H1 (cell line): ENCODE measurements at regions not wholly inside any gene's neighbourhood (a gene's known extent, or its start where the extent isn't known, plus 50 kb on each side); places are given as distances from the start of the nearest gene placed in this dataset.
A peak's percentile ranks its signal among the peaks of the same experiment; 100 is the strongest.

Source experiments
- CTCF ChIA-PET: fragments of 300-600 bp; sonication (Branson Sonifier 250); formaldehyde crosslinking; loops from one replicate; lab custom pipeline; 2021; ENCODE audit not compliant: partially characterized antibody; lab: Charles Lee
- POLR2A ChIA-PET: fragments of 300-600 bp; sonication (Branson Sonifier 250); formaldehyde crosslinking; loops from one replicate; lab custom pipeline; 2021; ENCODE audit warnings: inconsistent platforms; ENCODE audit not compliant: partially characterized antibody; lab: Charles Lee
- DNase-seq, 2 experiments: peaks; one replicate each; pipeline versions ENCODE4 v3.0.0 to v3.0.0-alpha.2; 2010 to 2022; ENCODE audit warnings: low spot score in 2 of 2, low read depth in 1 of 2, mixed read lengths in 1 of 2
- FAIRE-seq: peaks from 2 replicates; lab custom pipeline; 2011; peaks lifted over from hg19 to GRCh38; lab: Jason Lieb, UNC
- H2AFZ ChIP-seq: 2 replicates; pipeline ENCODE4 v1.8.1; 2012; ENCODE audit warnings: low read length, inconsistent platforms
- H2AK5ac ChIP-seq: 2 replicates; pipeline ENCODE4 v1.6.1; 2013; ENCODE audit warnings: low read depth, low read length
- H2BK120ac ChIP-seq: replicated peaks from 2 replicates; pipeline ENCODE3; 2013; ENCODE audit warnings: low read depth, low read length, inconsistent platforms
- H2BK12ac ChIP-seq: 2 replicates; pipeline ENCODE4 v1.6.1; 2013; ENCODE audit warnings: low read depth, low read length
- H2BK15ac ChIP-seq: 2 replicates; pipeline ENCODE4 v1.6.1; 2013; ENCODE audit warnings: low read length
- H2BK20ac ChIP-seq: 2 replicates; pipeline ENCODE4 v1.6.1; 2013; ENCODE audit warnings: low read length
- H2BK5ac ChIP-seq: 2 replicates; pipeline ENCODE4 v1.6.1; 2013; ENCODE audit warnings: low read depth, low read length
- H3K14ac ChIP-seq: 2 replicates; pipeline ENCODE4 v1.6.1; 2013; ENCODE audit warnings: inconsistent platforms; ENCODE audit not compliant: insufficient read length
- H3K18ac ChIP-seq: 2 replicates; pipeline ENCODE4 v1.6.1; 2013; ENCODE audit warnings: low read length; ENCODE audit errors: extremely low read depth
- H3K23ac ChIP-seq: 2 replicates; pipeline ENCODE4 v1.6.1; 2013; ENCODE audit warnings: inconsistent platforms; ENCODE audit not compliant: insufficient read length
- H3K23me2 ChIP-seq: 2 replicates; pipeline ENCODE4 v1.6.1; 2013; ENCODE audit warnings: low read depth, low read length
- H3K27ac ChIP-seq: 2 replicates; pipeline ENCODE4 v1.6.1; 2011; ENCODE audit warnings: low read depth, low read length, inconsistent platforms
- H3K27me3 ChIP-seq, 4 experiments: replicated peaks in 1 of 4; 1 replicate in 1 of 4; 2 replicates in 3 of 4; pipeline versions ENCODE4 v1.6.1 to v1.8.1; 2011 to 2013; ENCODE audit warnings: low read length in 3 of 4, mild to moderate bottlenecking in 3 of 4, inconsistent platforms in 2 of 4, mixed read lengths in 2 of 4, moderate library complexity in 1 of 4; ENCODE audit not compliant: control insufficient read depth in 3 of 4, insufficient read depth in 3 of 4; ENCODE audit errors: extremely low read depth in 1 of 4
- H3K36me3 ChIP-seq, 4 experiments: 2 replicates each; pipeline versions ENCODE4 v1.6.1 to v1.8.1; 2011 to 2013; ENCODE audit warnings: mild to moderate bottlenecking in 4 of 4, low read length in 3 of 4, moderate library complexity in 2 of 4, control low read depth in 1 of 4, inconsistent platforms in 1 of 4; ENCODE audit not compliant: insufficient read depth in 4 of 4, control insufficient read depth in 2 of 4
- H3K4ac ChIP-seq: replicated peaks from 2 replicates; pipeline ENCODE3; 2013; ENCODE audit warnings: low read length, low read depth, mixed read lengths, inconsistent platforms; ENCODE audit not compliant: insufficient read length
- H3K4me1 ChIP-seq, 4 experiments: replicated peaks in 1 of 4; 1 replicate in 1 of 4; 2 replicates in 3 of 4; pipeline versions ENCODE4 v1.6.1 to v1.8.1; 2011 to 2013; ENCODE audit warnings: low read length in 3 of 4, inconsistent platforms in 2 of 4, mixed read lengths in 1 of 4; ENCODE audit not compliant: insufficient read depth in 4 of 4, control insufficient read depth in 3 of 4
- H3K4me2 ChIP-seq, 2 experiments: 2 replicates each; pipeline versions ENCODE4 v1.6.1 to v1.8.1; 2011 to 2013; ENCODE audit warnings: low read depth in 2 of 2, low read length in 2 of 2, control low read depth in 1 of 2, inconsistent platforms in 1 of 2, mild to moderate bottlenecking in 1 of 2; ENCODE audit not compliant: insufficient read depth in 1 of 2
- H3K4me3 ChIP-seq, 4 experiments: fragments of 200-600, 300-600 bp in 1 of 4; sonication (generic), shearing (Covaris generic), sonication (Bioruptor Twin) in 1 of 4; 2 replicates each; pipeline versions ENCODE4 v1.5.1 to v1.8.1; 2011 to 2016; ENCODE audit warnings: low read length in 4 of 4, low read depth in 3 of 4, control low read depth in 2 of 4, inconsistent platforms in 2 of 4, mild to moderate bottlenecking in 2 of 4, mixed read lengths in 1 of 4, moderate library complexity in 1 of 4; ENCODE audit not compliant: insufficient read depth in 2 of 4; ENCODE audit errors: extremely low read depth in 1 of 4
- H3K56ac ChIP-seq: replicated peaks from 2 replicates; pipeline ENCODE3; 2013; ENCODE audit warnings: low read depth, mild to moderate bottlenecking, mixed read lengths, low read length, inconsistent platforms; ENCODE audit not compliant: insufficient read length
- H3K79me1 ChIP-seq: 2 replicates; pipeline ENCODE4 v1.6.1; 2013; ENCODE audit warnings: low read depth, low read length, control low read depth
- H3K79me2 ChIP-seq, 2 experiments: 2 replicates each; pipeline versions ENCODE4 v1.6.1 to v1.8.1; 2012 to 2013; ENCODE audit warnings: low read length in 2 of 2, mild to moderate bottlenecking in 2 of 2, inconsistent platforms in 1 of 2; ENCODE audit not compliant: insufficient read depth in 2 of 2, control insufficient read depth in 1 of 2
- H3K9ac ChIP-seq, 4 experiments: replicated peaks in 1 of 4; 1 replicate in 1 of 4; 2 replicates in 3 of 4; pipeline versions ENCODE4 v1.6.1 to v1.8.1; 2011 to 2013; ENCODE audit warnings: low read depth in 3 of 4, low read length in 3 of 4, control low read depth in 2 of 4, mild to moderate bottlenecking in 2 of 4, moderate library complexity in 2 of 4, inconsistent platforms in 1 of 4; ENCODE audit errors: extremely low read depth in 1 of 4
- H3K9me3 ChIP-seq, 2 experiments: 2 replicates each; pipeline versions ENCODE4 v1.6.1 to v1.8.1; 2012 to 2013; ENCODE audit warnings: mild to moderate bottlenecking in 2 of 2, moderate library complexity in 2 of 2, control low read depth in 1 of 2, inconsistent platforms in 1 of 2, low read depth in 1 of 2, low read length in 1 of 2, mixed read lengths in 1 of 2; ENCODE audit not compliant: insufficient read depth in 2 of 2
- H4K20me1 ChIP-seq, 2 experiments: replicated peaks in 1 of 2; 2 replicates each; pipeline versions ENCODE3 to v1.8.1; 2011 to 2013; ENCODE audit warnings: inconsistent platforms in 2 of 2, low read length in 2 of 2, mild to moderate bottlenecking in 1 of 2; ENCODE audit not compliant: insufficient read depth in 2 of 2, control insufficient read depth in 1 of 2
- H4K5ac ChIP-seq: 2 replicates; pipeline ENCODE4 v1.6.1; 2013; ENCODE audit warnings: low read length, low read depth, mixed read lengths, inconsistent platforms; ENCODE audit not compliant: insufficient read length
- H4K8ac ChIP-seq: 2 replicates; pipeline ENCODE4 v1.8.0; 2013; ENCODE audit warnings: mild to moderate bottlenecking, moderate library complexity, low read length, inconsistent platforms; ENCODE audit not compliant: insufficient read depth; ENCODE audit errors: extremely low read depth
- H4K91ac ChIP-seq: replicated peaks from 2 replicates; pipeline ENCODE3; 2013; ENCODE audit warnings: low read length, mixed read lengths, inconsistent platforms; ENCODE audit not compliant: insufficient read length
- BACH1 ChIP-seq: IDR thresholded peaks from 2 replicates; pipeline ENCODE4 v1.6.1; 2012; ENCODE audit warnings: low read length, improper control_type of control experiment
- CBX5 ChIP-seq: fragments of 300-800, 300-1000 bp; sonication (generic); IDR thresholded peaks from 2 replicates; pipeline ENCODE4 v1.7.1; 2016; ENCODE audit warnings: antibody characterized with exemption, low read length, low read depth
- CTBP2 ChIP-seq: IDR thresholded peaks from 2 replicates; pipeline ENCODE4 v1.7.0; 2011; ENCODE audit warnings: borderline replicate concordance, mild to moderate bottlenecking, moderate library complexity, mixed read lengths, low read length; ENCODE audit not compliant: insufficient read depth, insufficient read length
- CTCF ChIP-seq, 3 experiments: IDR thresholded peaks; 1 replicate in 2 of 3; 2 replicates in 1 of 3; pipeline versions ENCODE4 v1.5.1 to v1.6.1; 2011; ENCODE audit warnings: low read length in 3 of 3, mild to moderate bottlenecking in 3 of 3, inconsistent platforms in 2 of 3, low read depth in 1 of 3, moderate library complexity in 1 of 3; ENCODE audit not compliant: insufficient read depth in 1 of 3; ENCODE audit errors: control extremely low read depth in 1 of 3
- HDAC2 ChIP-seq, 2 experiments: fragments of 300-600 bp in 1 of 2; sonication (generic) in 1 of 2; IDR thresholded peaks; 2 replicates each; pipeline ENCODE4 v1.6.1; 2011 to 2012; ENCODE audit warnings: low read depth in 2 of 2, low read length in 2 of 2, mild to moderate bottlenecking in 2 of 2, moderate library complexity in 2 of 2, borderline replicate concordance in 1 of 2, inconsistent platforms in 1 of 2
- JUND ChIP-seq: IDR thresholded peaks from 2 replicates; pipeline ENCODE4 v1.6.1; 2011; ENCODE audit warnings: mild to moderate bottlenecking, improper control_type of control experiment, low read length
- MAX ChIP-seq: IDR thresholded peaks from 2 replicates; pipeline ENCODE4 v1.6.1; 2012; ENCODE audit warnings: inconsistent platforms
- WGBS, 2 experiments: shearing (Covaris generic) in 1 of 2; methylation state at CpG; one replicate each; pipeline versions ENCODE4 v1.1.6 to v1.1.7; 2013 to 2015; ENCODE audit warnings: low lambda C conversion rate in 2 of 2, mixed read lengths in 2 of 2, inconsistent platforms in 1 of 2, low coverage in 1 of 2, missing lambda C conversion rate in 1 of 2; ENCODE audit not compliant: insufficient replicate concordance in 2 of 2, insufficient coverage in 1 of 2, insufficient read length in 1 of 2; ENCODE audit errors: extremely low coverage in 1 of 2, missing lambda C conversion rate in 1 of 2; 5-methylcytosine and 5-hydroxymethylcytosine counted together

GRCh38 chr7:35366167-35367155, 112.6 kb upstream of the TBX20 start:
- FAIRE-seq = peak; percentile 63
- ChIA-PET CTCF (interaction anchor here (0.7 to 1.9 kb wide), 8 partner anchors 10 to 318 kb away, joined by 3 to 10 read pairs (median 4); no protein-coding TSS in a partner anchor), POLR2A (no interaction called here)
- TF ChIP-seq CTBP2 (peak; percentile 96), MAX (peak; percentile 29), JUND (no peak), CTCF (IDR thresholded peaks at IDR 0.05; ENCODE audit: control extremely low read depth in 1 of 3, insufficient read depth in 1 of 3, low read depth in 1 of 3, low read length in 3 of 3) (peak in 2 of 3 experiments; percentile 13 to 16; a peak in 2 of 4 replicates), HDAC2 (IDR thresholded peaks at IDR 0.05; ENCODE audit: borderline replicate concordance in 1 of 2, low read depth in 2 of 2, low read length in 2 of 2) (peak in 1 of 2 experiments; percentile 93; a peak in 2 of 4 replicates), CBX5 (no peak), BACH1 (no peak; the same call in 1 of the 2 replicates)

More at GRCh38 chr7:35366167-35367155, 112.6 kb upstream of the TBX20 start:
- Histone ChIP-seq H3K4ac (no peak overlapping the region), H3K56ac (no peak overlapping the region), H4K8ac (no peak overlapping the region), H3K14ac (no peak overlapping the region), H3K23ac (no peak overlapping the region), H3K23me2 (no peaks in the 10 kb centered on the region), H3K18ac (no peak overlapping the region; the same call in 1 of the 2 replicates), H2BK12ac (no peak overlapping the region), H3K9me3 (no peaks in the 10 kb centered on the region; a peak in 1 of 4 replicates), H4K91ac (no peak overlapping the region), H3K4me1 (peaks cover 3 to 15% (median 11%) of the 10 kb centered on the region in 4 experiments; a peak in 6 of 7 replicates), H3K79me2 (no peaks in the 10 kb centered on the region), H2AFZ (0 out of 2 replicates have a peak overlapping the region, but pooled peaks have one; percentile 4), H3K9ac (no peak overlapping the region), H2BK15ac (no peak overlapping the region; the same call in 1 of the 2 replicates), H3K27ac (no peak overlapping the region), H4K5ac (no peak overlapping the region), H3K79me1 (no peaks in the 10 kb centered on the region), H2BK20ac (no peak overlapping the region; the same call in 1 of the 2 replicates), H2BK120ac (no peak overlapping the region), H3K36me3 (no peaks in the 10 kb centered on the region), H2BK5ac (peak overlapping the region; percentile 6; the same call in 1 of the 2 replicates), H3K4me2 (peak overlapping the region; percentile 50 to 51), H4K20me1 (no peaks in the 10 kb centered on the region), H3K4me3 (peak overlapping the region in 1 of 4 experiments; percentile 39; a peak in 1 of 8 replicates), H2AK5ac (no peak overlapping the region), H3K27me3 (no peaks in the 10 kb centered on the region)
- peak; percentile 43 to 67 for DNase-seq
- 29% methylated on average over 6 of the region's 6 CpGs; no CpG with 5 or more reads in 1 of the 2 experiments for WGBS, 2 experiments
